ENCODE measurements at regions not wholly inside any gene's neighbourhood (a gene's known extent, or its start where the extent isn't known, plus 50 kb on each side); places are given as distances from the start of the nearest gene placed in this dataset.

DNA sequence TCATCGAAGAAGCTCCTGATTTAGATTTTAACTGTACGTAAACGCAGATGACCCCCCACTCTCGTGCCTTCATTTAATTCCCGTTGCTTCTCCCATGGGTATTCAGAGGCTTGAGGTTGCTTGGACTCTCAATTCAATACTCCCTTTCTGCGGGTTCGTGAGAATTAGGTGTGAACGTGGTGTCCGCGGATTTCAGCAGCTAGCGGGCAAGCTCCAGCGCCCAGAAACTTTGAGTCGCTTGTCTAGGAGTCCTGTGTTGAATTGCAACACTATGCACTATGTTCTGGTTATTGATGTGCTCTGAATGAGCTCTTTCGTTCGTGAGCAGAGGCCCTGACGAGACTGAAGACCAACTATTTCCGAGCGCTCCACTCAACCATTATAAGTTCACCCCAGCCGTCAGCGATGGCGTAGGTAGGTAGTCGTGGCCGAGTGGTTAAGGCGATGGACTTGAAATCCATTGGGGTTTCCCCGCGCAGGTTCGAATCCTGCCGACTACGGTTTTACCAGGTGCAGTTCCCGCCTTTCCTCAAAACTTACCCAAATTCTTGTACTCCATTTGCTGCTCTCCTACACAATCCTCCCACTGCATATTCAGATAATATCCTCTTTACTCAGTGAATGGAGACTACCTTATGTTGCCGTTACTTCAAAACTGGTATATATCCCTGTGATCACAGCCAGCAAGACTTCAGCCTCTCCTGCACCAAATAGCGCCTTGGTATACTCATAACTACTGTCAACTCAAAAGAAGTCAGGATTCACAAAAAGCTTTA is 72.6 kb upstream of the ZNF184 start (continued):
- TF ChIP-seq HNRNPL (IDR thresholded peaks at IDR 0.05; ENCODE audit: low read depth, low read length): no peak
- TF ChIP-seq, protein P1, sequence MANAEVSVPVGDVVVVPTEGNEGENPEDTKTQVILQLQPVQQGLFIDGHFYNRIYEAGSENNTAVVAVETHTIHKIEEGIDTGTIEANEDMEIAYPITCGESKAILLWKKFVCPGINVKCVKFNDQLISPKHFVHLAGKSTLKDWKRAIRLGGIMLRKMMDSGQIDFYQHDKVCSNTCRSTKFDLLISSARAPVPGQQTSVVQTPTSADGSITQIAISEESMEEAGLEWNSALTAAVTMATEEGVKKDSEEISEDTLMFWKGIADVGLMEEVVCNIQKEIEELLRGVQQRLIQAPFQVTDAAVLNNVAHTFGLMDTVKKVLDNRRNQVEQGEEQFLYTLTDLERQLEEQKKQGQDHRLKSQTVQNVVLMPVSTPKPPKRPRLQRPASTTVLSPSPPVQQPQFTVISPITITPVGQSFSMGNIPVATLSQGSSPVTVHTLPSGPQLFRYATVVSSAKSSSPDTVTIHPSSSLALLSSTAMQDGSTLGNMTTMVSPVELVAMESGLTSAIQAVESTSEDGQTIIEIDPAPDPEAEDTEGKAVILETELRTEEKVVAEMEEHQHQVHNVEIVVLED (CRISPR knock-in tag; IDR thresholded peaks at IDR 0.05; ENCODE audit: borderline replicate concordance): peak; percentile 53; the same call in 1 of the 2 replicates
- no peak for TF ChIP-seq ZNF367 (CRISPR knock-in tag; IDR thresholded peaks at IDR 0.05; ENCODE audit: borderline replicate concordance)
- no peak for TF ChIP-seq SIN3A (IDR thresholded peaks at IDR 0.05; ENCODE audit: borderline replicate concordance, low read depth, low read length)
- peak; percentile 88 for TF ChIP-seq ZNF777 (CRISPR knock-in tag; IDR thresholded peaks at IDR 0.05)
- no peak for TF ChIP-seq TAF1 (CRISPR knock-in tag; IDR thresholded peaks at IDR 0.05)
- no peak; the same call in 1 of the 2 replicates for TF ChIP-seq XBP1 (CRISPR knock-in tag; IDR thresholded peaks at IDR 0.05)
- TF ChIP-seq ATF7-NPFF (CRISPR knock-in tag; IDR thresholded peaks at IDR 0.05; ENCODE audit: low read depth): no peak
- peak; percentile 68; the same call in 1 of the 2 replicates for TF ChIP-seq RFXAP (CRISPR knock-in tag; IDR thresholded peaks at IDR 0.05; ENCODE audit: borderline replicate concordance)
- peak; percentile 63; the same call in 1 of the 2 replicates for TF ChIP-seq CCDC6 (CRISPR knock-in tag; IDR thresholded peaks at IDR 0.05)
- TF ChIP-seq, protein P2, sequence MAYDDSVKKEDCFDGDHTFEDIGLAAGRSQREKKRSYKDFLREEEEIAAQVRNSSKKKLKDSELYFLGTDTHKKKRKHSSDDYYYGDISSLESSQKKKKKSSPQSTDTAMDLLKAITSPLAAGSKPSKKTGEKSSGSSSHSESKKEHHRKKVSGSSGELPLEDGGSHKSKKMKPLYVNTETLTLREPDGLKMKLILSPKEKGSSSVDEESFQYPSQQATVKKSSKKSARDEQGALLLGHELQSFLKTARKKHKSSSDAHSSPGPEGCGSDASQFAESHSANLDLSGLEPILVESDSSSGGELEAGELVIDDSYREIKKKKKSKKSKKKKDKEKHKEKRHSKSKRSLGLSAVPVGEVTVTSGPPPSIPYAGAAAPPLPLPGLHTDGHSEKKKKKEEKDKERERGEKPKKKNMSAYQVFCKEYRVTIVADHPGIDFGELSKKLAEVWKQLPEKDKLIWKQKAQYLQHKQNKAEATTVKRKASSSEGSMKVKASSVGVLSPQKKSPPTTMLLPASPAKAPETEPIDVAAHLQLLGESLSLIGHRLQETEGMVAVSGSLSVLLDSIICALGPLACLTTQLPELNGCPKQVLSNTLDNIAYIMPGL (CRISPR knock-in tag; IDR thresholded peaks at IDR 0.05; ENCODE audit: borderline replicate concordance in 1 of 2, low read depth in 1 of 2): peak; percentile 99 to 100
- no peak for TF ChIP-seq ZNF382 (CRISPR knock-in tag; IDR thresholded peaks at IDR 0.05; ENCODE audit: borderline replicate concordance)
- TF ChIP-seq, protein P3, sequence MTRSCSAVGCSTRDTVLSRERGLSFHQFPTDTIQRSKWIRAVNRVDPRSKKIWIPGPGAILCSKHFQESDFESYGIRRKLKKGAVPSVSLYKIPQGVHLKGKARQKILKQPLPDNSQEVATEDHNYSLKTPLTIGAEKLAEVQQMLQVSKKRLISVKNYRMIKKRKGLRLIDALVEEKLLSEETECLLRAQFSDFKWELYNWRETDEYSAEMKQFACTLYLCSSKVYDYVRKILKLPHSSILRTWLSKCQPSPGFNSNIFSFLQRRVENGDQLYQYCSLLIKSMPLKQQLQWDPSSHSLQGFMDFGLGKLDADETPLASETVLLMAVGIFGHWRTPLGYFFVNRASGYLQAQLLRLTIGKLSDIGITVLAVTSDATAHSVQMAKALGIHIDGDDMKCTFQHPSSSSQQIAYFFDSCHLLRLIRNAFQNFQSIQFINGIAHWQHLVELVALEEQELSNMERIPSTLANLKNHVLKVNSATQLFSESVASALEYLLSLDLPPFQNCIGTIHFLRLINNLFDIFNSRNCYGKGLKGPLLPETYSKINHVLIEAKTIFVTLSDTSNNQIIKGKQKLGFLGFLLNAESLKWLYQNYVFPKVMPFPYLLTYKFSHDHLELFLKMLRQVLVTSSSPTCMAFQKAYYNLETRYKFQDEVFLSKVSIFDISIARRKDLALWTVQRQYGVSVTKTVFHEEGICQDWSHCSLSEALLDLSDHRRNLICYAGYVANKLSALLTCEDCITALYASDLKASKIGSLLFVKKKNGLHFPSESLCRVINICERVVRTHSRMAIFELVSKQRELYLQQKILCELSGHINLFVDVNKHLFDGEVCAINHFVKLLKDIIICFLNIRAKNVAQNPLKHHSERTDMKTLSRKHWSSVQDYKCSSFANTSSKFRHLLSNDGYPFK (CRISPR knock-in tag; IDR thresholded peaks at IDR 0.05; ENCODE audit: borderline replicate concordance): no peak
- TF ChIP-seq EHMT2 (IDR thresholded peaks at IDR 0.05; ENCODE audit: borderline replicate concordance, low read depth, low read length): peak; percentile 67; the same call in 1 of the 2 replicates
- peak; percentile 79 for TF ChIP-seq ZNF160 (CRISPR knock-in tag; IDR thresholded peaks at IDR 0.05)
- peak; percentile 85 for TF ChIP-seq ZNF547 (CRISPR knock-in tag; IDR thresholded peaks at IDR 0.05)
- TF ChIP-seq ZNF616 (CRISPR knock-in tag; IDR thresholded peaks at IDR 0.05; ENCODE audit: low read depth): no peak
- no peak for TF ChIP-seq PCBP1 (IDR thresholded peaks at IDR 0.05; ENCODE audit: borderline replicate concordance, low read depth, low read length)
- peak; percentile 81 for TF ChIP-seq ADNP (CRISPR knock-in tag; IDR thresholded peaks at IDR 0.05)
- no peak; the same call in 1 of the 2 replicates for TF ChIP-seq HES4 (CRISPR knock-in tag; IDR thresholded peaks at IDR 0.05; ENCODE audit: borderline replicate concordance)

All from HepG2 (cell line).